GM21381 (cell line): ENCODE measurements at regions not wholly inside any gene's neighbourhood (a gene's known extent, or its start where the extent isn't known, plus 50 kb on each side); places are given as distances from the start of the nearest gene placed in this dataset.
"Not testable (repeated sequence)": the region's sequence is repeated elsewhere in the genome, so short reads cannot be mapped to it uniquely, and the experiment has no call there.

ENCODE experiments used
- ATAC-seq: cut with Tn5 transposase; IDR thresholded peaks from one replicate; pipeline ENCODE4 v1.9.1; 2021; ENCODE audit warnings: mild to moderate bottlenecking, moderate library complexity; ENCODE audit not compliant: unreplicated experiment

- ATAC-seq, result no peak
Observed at GRCh38 chr21:35294231-35294898, 245.3 kb upstream of the RUNX1 start.

- no peak for ATAC-seq
Observed at GRCh38 chr21:35291973-35292627, 243.0 kb upstream of the RUNX1 start.

GRCh38 chr21:35291034-35291433, 241.9 kb upstream of the RUNX1 start:
- no peak for ATAC-seq

- ATAC-seq, result no peak
Observed at GRCh38 chr21:35288238-35288637, 239.1 kb upstream of the RUNX1 start.

- no peak for ATAC-seq
Observed at GRCh38 chr21:35284199-35284598, 235.1 kb upstream of the RUNX1 start.

- ATAC-seq, result no peak
Observed at GRCh38 chr21:35282944-35283343, 233.8 kb upstream of the RUNX1 start.

GRCh38 chr21:35281956-35282355, 232.9 kb upstream of the RUNX1 start:
- no peak for ATAC-seq

- no peak for ATAC-seq
Observed at GRCh38 chr21:35280231-35280630, 231.1 kb upstream of the RUNX1 start.

- no peak for ATAC-seq
Observed at GRCh38 chr21:35275776-35276175, 226.7 kb upstream of the RUNX1 start.

GRCh38 chr21:35274923-35275322, 225.8 kb upstream of the RUNX1 start:
- no peak for ATAC-seq

GRCh38 chr21:35274090-35274489, 225.0 kb upstream of the RUNX1 start:
- ATAC-seq, result no peak

- ATAC-seq, result no peak
Observed at GRCh38 chr21:35273333-35273732, 224.2 kb upstream of the RUNX1 start.

GRCh38 chr21:35271344-35272118, 222.4 kb upstream of the RUNX1 start:
- not testable (repeated sequence) for ATAC-seq

GRCh38 chr21:35268817-35269216, 219.7 kb upstream of the RUNX1 start:
- no peak for ATAC-seq

GRCh38 chr21:35268261-35268660, 219.2 kb upstream of the RUNX1 start:
- ATAC-seq, result no peak

GRCh38 chr21:35266546-35266945, 217.4 kb upstream of the RUNX1 start:
- ATAC-seq, result no peak

GRCh38 chr21:35265170-35265877, 216.2 kb upstream of the RUNX1 start:
- ATAC-seq, result no peak

- ATAC-seq, result no peak
Observed at GRCh38 chr21:35259457-35259856, 210.4 kb upstream of the RUNX1 start.

- ATAC-seq, result no peak
Observed at GRCh38 chr21:35258521-35258920, 209.4 kb upstream of the RUNX1 start.

- ATAC-seq, result no peak
Observed at GRCh38 chr21:35257413-35257812, 208.3 kb upstream of the RUNX1 start.

- no peak for ATAC-seq
Observed at GRCh38 chr21:35256468-35256988, 207.4 kb upstream of the RUNX1 start.
